ENCODE measurements at regions not wholly inside any gene's neighbourhood (a gene's known extent, or its start where the extent isn't known, plus 50 kb on each side); places are given as distances from the start of the nearest gene placed in this dataset.

GRCh38 chr1:234868296-234869147 is 258.5 kb upstream of the IRF2BP2 start:
- TF ChIP-seq CTCF (conservative IDR thresholded peaks at IDR 0.05; ENCODE audit: low read length) (no peak), EZH2phosphoT487 (IDR thresholded peaks at IDR 0.05; ENCODE audit: borderline replicate concordance, low read depth, low read length) (no peak)
- H2AFZ ChIP-seq (ENCODE audit: low read length), result no peak overlapping the region
- no peak overlapping the region for H3K4me3 ChIP-seq (ENCODE audit: low read depth, low read length, poor library complexity, severe bottlenecking)
- no peaks in the 10 kb centered on the region for H4K20me1 ChIP-seq (ENCODE audit: insufficient read depth, low read length)
- ChIA-PET CTCF (ENCODE audit: unreplicated experiment) (interaction anchor here (0.7 kb wide), 1 partner anchor 14 kb away, joined by 4 read pairs; no protein-coding TSS in a partner anchor), POLR2A (interaction anchor here (0.5 to 1.1 kb wide), 4 partner anchors 8 to 291 kb away, joined by 3 to 7 read pairs (median 4); no protein-coding TSS in a partner anchor)
- no TSS peak for BruUV-seq (replicated peaks)
- H3K79me2 ChIP-seq (ENCODE audit: insufficient read depth, low read depth, low read length), result no peaks in the 10 kb centered on the region
- DNase-seq (ENCODE audit: low spot score), result no peak
- H3K36me3 ChIP-seq (ENCODE audit: insufficient read depth, low read length), result no peaks in the 10 kb centered on the region
- H3K4me2 ChIP-seq (ENCODE audit: low read length), result no peak overlapping the region
- H3K9me3 ChIP-seq (ENCODE audit: low read length), result no peaks in the 10 kb centered on the region
- intact Hi-C loops (cut with micrococcal nuclease; ENCODE audit: unreplicated experiment), result no loop called here
- no peak overlapping the region for H3K27ac ChIP-seq (ENCODE audit: low read depth, low read length, poor library complexity, severe bottlenecking)
- H3K4me1 ChIP-seq (ENCODE audit: insufficient read depth, low read length, poor library complexity, severe bottlenecking), result no peaks in the 10 kb centered on the region
- no peaks in the 10 kb centered on the region for H3K9me2 ChIP-seq (ENCODE audit: insufficient read depth, low read length)

DNA sequence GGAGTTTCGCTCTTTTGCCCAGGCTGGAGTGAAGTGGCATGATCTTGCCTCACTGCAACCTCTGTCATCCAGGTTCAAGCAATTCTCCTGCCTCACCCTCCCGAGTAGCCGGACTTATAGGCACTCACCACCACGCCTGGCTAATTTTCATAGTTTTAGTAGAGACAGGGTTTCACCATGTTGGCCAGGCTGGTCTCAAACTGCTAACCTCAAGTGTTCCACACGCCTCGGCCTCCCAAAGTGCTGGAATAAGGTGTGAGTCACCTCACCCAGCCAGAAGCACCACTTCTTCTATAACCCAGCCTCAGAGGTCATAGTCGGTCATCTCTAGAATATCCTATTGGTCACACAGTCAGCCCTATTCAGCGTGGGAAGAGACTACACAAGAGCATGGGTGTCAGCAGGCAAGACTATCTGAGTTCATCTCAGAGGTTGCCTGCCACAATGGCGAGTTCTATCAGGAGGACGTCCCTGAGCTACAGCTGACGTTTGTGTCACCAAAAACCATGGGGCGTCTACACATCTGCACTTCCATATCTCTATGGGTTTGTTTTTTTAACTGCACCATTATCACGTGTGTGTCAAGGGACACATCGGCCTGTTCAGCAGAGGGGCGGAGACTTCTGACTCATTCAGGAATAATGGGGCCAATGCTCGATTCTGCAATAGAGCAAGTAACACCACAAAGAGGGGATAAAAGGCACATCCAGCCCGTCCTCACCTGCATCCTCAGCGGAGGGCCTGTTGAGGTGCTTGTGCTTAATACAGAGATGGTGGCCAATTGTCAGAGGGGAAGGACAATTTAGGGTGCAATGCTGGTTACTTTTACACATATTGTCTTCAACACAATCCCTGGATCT is 256.3 kb upstream of the IRF2BP2 start:
- DNase-seq (ENCODE audit: low spot score), result no peak
- Histone ChIP-seq H3K79me2 (ENCODE audit: insufficient read depth, low read depth, low read length) (no peaks in the 10 kb centered on the region), H4K20me1 (ENCODE audit: insufficient read depth, low read length) (no peaks in the 10 kb centered on the region), H3K4me2 (ENCODE audit: low read length) (no peak overlapping the region), H3K4me1 (ENCODE audit: insufficient read depth, low read length, poor library complexity, severe bottlenecking) (peaks cover 8% of the 10 kb centered on the region), H2AFZ (ENCODE audit: low read length) (no peak overlapping the region), H3K9me3 (ENCODE audit: low read length) (no peaks in the 10 kb centered on the region), H3K27ac (ENCODE audit: low read depth, low read length, poor library complexity, severe bottlenecking) (no peak overlapping the region), H3K9me2 (ENCODE audit: insufficient read depth, low read length) (no peaks in the 10 kb centered on the region), H3K36me3 (ENCODE audit: insufficient read depth, low read length) (no peaks in the 10 kb centered on the region), H3K4me3 (ENCODE audit: low read depth, low read length, poor library complexity, severe bottlenecking) (no peak overlapping the region)
- TF ChIP-seq EZH2phosphoT487 (IDR thresholded peaks at IDR 0.05; ENCODE audit: borderline replicate concordance, low read depth, low read length) (no peak), CTCF (conservative IDR thresholded peaks at IDR 0.05; ENCODE audit: low read length) (no peak)
- POLR2A ChIA-PET, result interaction anchor here (0.7 kb wide), 2 partner anchors 33 to 425 kb away, joined by 5 to 7 read pairs; no protein-coding TSS in a partner anchor
- no TSS peak for BruUV-seq (replicated peaks)
- intact Hi-C loops (cut with micrococcal nuclease; ENCODE audit: unreplicated experiment), result no loop called here
- CTCF ChIA-PET (ENCODE audit: unreplicated experiment), result no interaction called here

All from OCI-LY7 (cell line).